ENCODE measurements at regions not wholly inside any gene's neighbourhood (a gene's known extent, or its start where the extent isn't known, plus 50 kb on each side); places are given as distances from the start of the nearest gene placed in this dataset.

- DNase-seq: no peak
These were observed 85.9 kb upstream of the PDE3A start for GRCh38 chr12:20282401-20282800.

- no peak for DNase-seq
These were observed 84.9 kb upstream of the PDE3A start for GRCh38 chr12:20283482-20283881.

GRCh38 chr12:20289520-20289919 is 78.8 kb upstream of the PDE3A start:
- DNase-seq: no peak

GRCh38 chr12:20300457-20300856 is 67.9 kb upstream of the PDE3A start:
- no peak for DNase-seq

GRCh38 chr12:20305470-20305869 is 62.9 kb upstream of the PDE3A start:
- no peak for DNase-seq

- no peak for DNase-seq
These were observed 58.7 kb upstream of the PDE3A start for GRCh38 chr12:20309504-20310148.

- DNase-seq: no peak
These were observed 54.0 kb upstream of the PDE3A start for GRCh38 chr12:20314328-20314727.

- no peak for DNase-seq
These were observed 50.8 kb upstream of the PDE3A start for GRCh38 chr12:20317554-20317953.

Data from SHP77 treated with DMSO at 0.1 percent for 48 hours (cell line).